Kidney (tissue), 13 donors: ENCODE measurements at regions not wholly inside any gene's neighbourhood (a gene's known extent, or its start where the extent isn't known, plus 50 kb on each side); places are given as distances from the start of the nearest gene placed in this dataset.

Source experiments
- DNase-seq, 5 donors: peaks; one replicate each; pipeline ENCODE4 v3.0.0-alpha.2; 2013 to 2020
- FAIRE-seq: peaks from 2 replicates; lab custom pipeline; 2012; peaks lifted over from hg19 to GRCh38; lab: Jason Lieb, UNC
- H3K27ac ChIP-seq, 2 donors: one replicate each; pipeline ENCODE4 v1.7.0; 2013; ENCODE audit warnings: low read depth in 2 of 2, low read length in 2 of 2, inconsistent platforms in 1 of 2
- H3K27me3 ChIP-seq: one replicate; pipeline ENCODE4 v1.7.1; 2013; ENCODE audit warnings: low read length, inconsistent platforms; ENCODE audit not compliant: control insufficient read depth, insufficient read depth
- H3K36me3 ChIP-seq, 3 donors: one replicate each; pipeline versions ENCODE4 v1.7.0 to v1.7.1; 2013; ENCODE audit warnings: low read length in 3 of 3, control low read depth in 1 of 3, inconsistent platforms in 1 of 3; ENCODE audit not compliant: insufficient read depth in 3 of 3, control insufficient read depth in 2 of 3
- H3K4me1 ChIP-seq, 3 donors: one replicate each; pipeline versions ENCODE4 v1.7.0 to v1.7.1; 2013; ENCODE audit warnings: low read length in 3 of 3, inconsistent platforms in 1 of 3, low read depth in 1 of 3; ENCODE audit not compliant: control insufficient read depth in 2 of 3, insufficient read depth in 2 of 3
- H3K4me3 ChIP-seq, 3 donors: one replicate each; pipeline versions ENCODE4 v1.7.0 to v1.8.1; 2013; ENCODE audit warnings: low read length in 3 of 3, control low read depth in 1 of 3, inconsistent platforms in 1 of 3
- H3K9ac ChIP-seq, 3 donors: one replicate each; pipeline versions ENCODE4 v1.7.0 to v1.7.1; 2013; ENCODE audit warnings: low read length in 3 of 3, control low read depth in 1 of 3, inconsistent platforms in 1 of 3
- H3K9me3 ChIP-seq, 3 donors: one replicate each; pipeline versions ENCODE4 v1.7.0 to v1.7.1; 2013; ENCODE audit warnings: low read length in 3 of 3, control low read depth in 1 of 3, inconsistent platforms in 1 of 3; ENCODE audit not compliant: control insufficient read depth in 2 of 3, insufficient read depth in 1 of 3
- intact Hi-C: fragments of 100-400 bp; cut with DNase I; formaldehyde crosslinking; loops from one replicate; pipeline ENCODE4 v1.11.1; 2022
- TF ChIP-seq, protein P1 (sequence below): IDR thresholded peaks from 3 replicates; pipeline ENCODE4 v1.5.1; 2012; ENCODE audit warnings: mild to moderate bottlenecking, moderate library complexity, borderline replicate concordance; ENCODE audit not compliant: insufficient read depth; ENCODE audit errors: extremely low read depth
- donor health status: control.
- donor health status: control.
- donor health status: control.
- donor health status: control.
- donor health status: control.
- donor health status: DM: yes; HTN: yes; CAD: no.
- donor health status: Normal renal cell carcinoma (clear cell type).

DNA sequence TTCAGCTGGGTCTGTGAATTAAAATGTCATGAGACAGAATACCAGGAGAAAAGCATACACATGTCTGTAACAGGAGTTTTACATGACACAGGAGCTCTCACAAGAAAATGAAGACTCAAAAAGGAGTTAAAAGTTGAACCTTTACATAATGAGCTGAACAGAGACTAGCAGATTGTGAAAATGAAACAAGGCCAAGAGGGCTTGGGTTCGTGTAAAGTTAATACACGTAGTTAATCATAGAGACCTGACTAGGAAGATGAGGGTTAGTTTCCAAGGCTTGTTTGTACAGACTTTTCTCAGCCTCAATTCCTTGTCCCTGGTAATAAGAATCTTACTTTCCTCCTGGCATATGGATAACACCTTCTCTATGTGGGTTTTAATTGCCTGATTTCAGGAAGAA is 1294.0 kb downstream of the MAT2B start:
- FAIRE-seq (no peak), DNase-seq (no peak)
- no peaks in the 10 kb centered on the region for H3K36me3 ChIP-seq
- intact Hi-C loops, result no loop called here
- no peak overlapping the region for H3K4me3 ChIP-seq
- H3K9ac ChIP-seq, result no peak overlapping the region
- H3K9me3 ChIP-seq, result peaks cover 0 to 6% (median 0%) of the 10 kb centered on the region in 3 donors
- no peaks in the 10 kb centered on the region for H3K27me3 ChIP-seq
- no peak overlapping the region for H3K27ac ChIP-seq
- no peaks in the 10 kb centered on the region for H3K4me1 ChIP-seq
- TF ChIP-seq, protein P1, sequence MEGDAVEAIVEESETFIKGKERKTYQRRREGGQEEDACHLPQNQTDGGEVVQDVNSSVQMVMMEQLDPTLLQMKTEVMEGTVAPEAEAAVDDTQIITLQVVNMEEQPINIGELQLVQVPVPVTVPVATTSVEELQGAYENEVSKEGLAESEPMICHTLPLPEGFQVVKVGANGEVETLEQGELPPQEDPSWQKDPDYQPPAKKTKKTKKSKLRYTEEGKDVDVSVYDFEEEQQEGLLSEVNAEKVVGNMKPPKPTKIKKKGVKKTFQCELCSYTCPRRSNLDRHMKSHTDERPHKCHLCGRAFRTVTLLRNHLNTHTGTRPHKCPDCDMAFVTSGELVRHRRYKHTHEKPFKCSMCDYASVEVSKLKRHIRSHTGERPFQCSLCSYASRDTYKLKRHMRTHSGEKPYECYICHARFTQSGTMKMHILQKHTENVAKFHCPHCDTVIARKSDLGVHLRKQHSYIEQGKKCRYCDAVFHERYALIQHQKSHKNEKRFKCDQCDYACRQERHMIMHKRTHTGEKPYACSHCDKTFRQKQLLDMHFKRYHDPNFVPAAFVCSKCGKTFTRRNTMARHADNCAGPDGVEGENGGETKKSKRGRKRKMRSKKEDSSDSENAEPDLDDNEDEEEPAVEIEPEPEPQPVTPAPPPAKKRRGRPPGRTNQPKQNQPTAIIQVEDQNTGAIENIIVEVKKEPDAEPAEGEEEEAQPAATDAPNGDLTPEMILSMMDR, result no peak

DNA sequence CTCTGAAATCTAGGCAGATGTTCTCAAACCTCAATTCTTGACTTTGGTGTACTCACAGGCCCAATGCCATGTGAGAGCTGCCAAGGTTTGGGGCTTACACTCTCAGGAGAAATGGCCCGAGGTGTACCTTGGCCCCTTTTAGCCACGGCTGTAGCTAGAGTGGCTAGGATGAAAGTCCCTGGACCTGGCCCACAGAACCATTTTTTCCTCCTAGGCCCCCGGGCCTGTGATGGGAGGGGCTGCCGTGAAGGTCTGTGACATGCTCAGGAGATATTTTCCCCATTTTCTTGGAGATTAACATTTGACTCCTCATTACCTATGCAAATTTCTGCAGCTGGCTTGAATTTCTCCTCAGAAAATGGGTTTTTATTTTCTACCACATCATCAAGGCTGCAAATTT is 1296.5 kb downstream of the MAT2B start:
- no peaks in the 10 kb centered on the region for H3K36me3 ChIP-seq
- no peak for FAIRE-seq
- no peaks in the 10 kb centered on the region for H3K4me1 ChIP-seq
- H3K27ac ChIP-seq, result no peak overlapping the region
- DNase-seq, result no peak
- no peaks in the 10 kb centered on the region for H3K27me3 ChIP-seq
- TF ChIP-seq, protein P1, result no peak
- H3K4me3 ChIP-seq, result no peak overlapping the region
- intact Hi-C loops, result no loop called here
- peaks cover 0 to 6% (median 0%) of the 10 kb centered on the region in 3 donors for H3K9me3 ChIP-seq
- no peak overlapping the region for H3K9ac ChIP-seq

DNA sequence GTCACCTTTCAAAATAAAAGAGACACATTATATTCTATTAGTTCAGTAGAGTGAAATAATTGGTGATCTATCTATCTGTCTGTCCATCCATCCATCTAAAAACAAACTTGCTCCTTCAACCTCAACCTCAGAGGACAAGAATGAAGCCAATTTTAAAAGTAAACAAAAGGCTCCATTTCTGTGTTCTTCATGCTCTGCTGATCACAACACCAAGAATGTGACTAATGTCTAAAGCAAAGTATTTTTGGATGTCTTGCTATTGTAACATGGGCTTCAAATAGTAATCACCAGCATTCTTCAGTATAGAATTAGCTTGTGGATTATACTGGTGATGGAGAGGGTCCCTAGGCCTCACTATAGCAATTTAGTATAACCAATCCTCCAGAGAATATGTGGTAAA is 1304.4 kb downstream of the MAT2B start:
- peak in 2 of 5 donors; percentile 43 to 61 for DNase-seq
- intact Hi-C loops, result no loop called here
- no peak for FAIRE-seq

DNA sequence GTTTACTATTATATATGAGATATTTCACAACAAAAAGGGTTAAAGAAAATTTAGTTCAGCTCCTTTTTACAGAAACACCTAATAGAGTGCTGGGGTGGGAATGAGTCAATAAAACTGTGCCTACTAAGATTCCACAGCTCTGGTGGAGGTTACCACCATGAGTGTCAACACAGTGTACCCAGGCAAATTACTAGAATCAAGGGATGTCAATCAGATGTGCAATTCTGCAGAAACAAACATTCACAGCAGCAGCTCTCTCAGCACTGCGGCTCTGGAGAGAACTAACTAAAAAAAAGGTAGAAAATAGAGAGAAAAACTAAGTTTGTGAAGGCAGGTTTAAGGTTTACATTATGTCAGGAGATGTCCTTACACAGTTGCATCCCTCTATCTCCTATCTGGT is 1313.0 kb downstream of the MAT2B start:
- intact Hi-C loops, result no loop called here
- Histone ChIP-seq H3K4me1 (no peaks in the 10 kb centered on the region), H3K9ac (no peak overlapping the region), H3K27ac (no peak overlapping the region), H3K36me3 (no peaks in the 10 kb centered on the region), H3K9me3 (no peaks in the 10 kb centered on the region), H3K27me3 (no peaks in the 10 kb centered on the region), H3K4me3 (no peak overlapping the region)
- no peak for FAIRE-seq
- peak in 2 of 5 donors; percentile 11 to 23 for DNase-seq
- TF ChIP-seq, protein P1, result no peak

More for the DNA sequence above, 1304.4 kb downstream of the MAT2B start:
- Histone ChIP-seq H3K36me3 (no peaks in the 10 kb centered on the region), H3K9ac (no peak overlapping the region), H3K4me3 (no peak overlapping the region), H3K4me1 (no peaks in the 10 kb centered on the region), H3K27me3 (no peaks in the 10 kb centered on the region), H3K9me3 (no peaks in the 10 kb centered on the region), H3K27ac (no peak overlapping the region)
- TF ChIP-seq, protein P1, result no peak
